ENCODE measurements at regions not wholly inside any gene's neighbourhood (a gene's known extent, or its start where the extent isn't known, plus 50 kb on each side); places are given as distances from the start of the nearest gene placed in this dataset.

DNA sequence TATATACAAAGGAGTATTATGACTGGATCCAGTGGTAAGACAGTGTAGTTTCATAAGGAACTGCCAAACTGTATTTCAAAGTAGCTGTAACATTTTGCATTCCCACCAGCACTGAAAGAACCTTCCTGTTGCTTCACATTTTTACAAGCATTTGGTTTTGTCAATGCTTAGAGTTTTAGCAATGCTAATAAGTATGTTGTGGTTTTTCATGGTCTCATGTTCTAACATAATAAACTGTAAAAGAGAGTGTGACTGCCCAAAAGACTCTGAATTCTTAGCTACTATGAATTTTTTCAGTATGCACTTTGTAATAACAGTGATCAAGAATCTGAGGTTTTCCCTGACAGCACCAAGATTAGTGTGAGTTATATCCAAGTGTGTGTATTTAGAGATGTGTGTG is 604.2 kb downstream of the XIRP2 start:
- DNase-seq, result no peak

DNA sequence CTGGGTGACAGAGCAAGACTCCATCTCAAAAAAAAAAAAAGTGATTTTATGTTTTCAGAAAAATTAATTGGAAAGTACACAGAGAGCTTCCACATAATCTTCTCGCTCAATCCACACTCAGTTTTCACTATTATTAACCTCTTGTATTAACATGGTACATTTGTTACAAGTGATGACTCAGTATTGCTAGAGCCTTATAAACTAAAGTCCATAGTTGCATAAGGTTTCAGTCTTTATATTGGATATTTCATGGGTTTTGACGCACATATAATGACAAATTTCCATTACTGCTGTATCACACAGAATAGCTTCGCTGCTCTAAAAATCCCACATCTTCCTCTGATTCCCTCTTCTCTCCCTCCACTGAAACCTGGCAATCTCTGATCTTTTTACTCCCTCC is 603.5 kb downstream of the XIRP2 start:
- no peak for DNase-seq

DNA sequence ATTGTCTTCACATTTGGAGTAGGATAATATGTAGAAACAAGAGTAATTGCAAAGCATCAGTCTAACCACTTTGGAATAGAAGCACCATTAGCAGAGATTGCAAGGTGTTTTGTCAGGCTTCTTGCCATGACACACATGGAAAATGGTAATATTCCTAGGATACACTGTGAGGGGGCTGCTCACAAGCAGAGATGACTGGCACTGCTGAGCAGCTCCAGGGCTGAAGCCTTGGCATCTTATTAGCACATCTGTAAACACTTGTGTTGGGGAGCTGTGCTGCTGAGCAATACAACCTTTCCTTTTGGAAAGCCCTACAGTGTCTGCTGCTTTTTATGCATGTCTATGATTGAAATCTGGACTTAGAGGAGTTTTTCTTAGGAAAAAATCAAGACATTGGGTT is 602.2 kb downstream of the XIRP2 start:
- DNase-seq, result no peak

DNA sequence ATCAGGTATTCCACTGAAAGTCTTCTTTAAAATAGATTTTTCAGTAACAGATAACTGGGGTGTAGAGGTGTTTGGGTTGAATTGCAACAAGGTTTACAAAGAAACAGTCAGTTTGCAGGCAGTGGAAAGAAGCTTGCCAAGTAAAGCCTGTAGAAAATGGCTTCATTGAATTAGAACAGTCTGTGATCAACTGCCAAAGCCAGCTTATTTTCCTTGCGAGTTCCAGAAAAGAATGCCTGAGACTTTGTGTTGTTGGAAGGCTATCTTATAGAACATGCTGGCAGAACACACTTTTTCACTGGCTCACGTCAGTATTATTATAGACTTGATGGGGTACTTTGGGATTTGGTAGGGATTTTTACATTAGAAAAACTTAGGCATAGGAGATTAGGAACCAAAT is 601.0 kb downstream of the XIRP2 start:
- peak; percentile 21 for DNase-seq

DNA sequence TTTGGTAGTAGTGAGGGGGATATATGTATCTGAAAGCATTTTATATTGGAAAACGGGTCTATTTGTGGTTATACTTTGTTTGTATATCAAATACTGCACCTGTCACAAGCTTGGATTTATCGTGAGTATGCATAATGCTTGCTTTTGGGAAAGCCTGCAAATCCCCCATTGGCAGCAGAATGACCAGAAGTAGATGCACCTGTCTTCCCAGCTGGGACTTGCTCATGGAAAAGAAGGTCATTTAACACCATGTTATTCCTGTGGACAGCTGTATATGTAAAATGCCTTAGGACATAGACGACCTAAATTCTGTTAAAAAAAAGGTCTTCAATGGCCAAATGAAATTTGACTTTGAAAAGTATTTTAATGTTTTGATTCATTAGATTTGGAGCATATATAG is 599.4 kb downstream of the XIRP2 start:
- DNase-seq, result peak; percentile 52

DNA sequence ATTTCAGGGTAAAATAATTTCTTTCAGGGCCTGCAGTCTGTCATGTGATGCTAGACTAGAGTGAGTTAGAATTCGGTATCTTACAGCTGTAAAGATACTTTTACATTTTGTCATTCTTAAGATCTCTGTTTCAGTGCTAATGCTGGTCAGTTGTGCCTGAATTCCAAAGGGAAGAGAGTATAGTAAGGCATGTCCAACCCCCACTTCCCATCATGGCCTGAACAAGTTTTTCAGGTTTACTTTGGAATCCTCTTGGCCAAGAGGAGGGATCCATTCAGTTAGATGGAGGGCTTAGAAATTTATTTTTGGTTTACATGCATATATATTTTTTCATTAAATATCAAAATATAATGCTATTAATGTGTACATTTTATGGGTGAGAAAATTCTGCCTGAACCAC is 596.6 kb downstream of the XIRP2 start:
- no peak for DNase-seq

DNA sequence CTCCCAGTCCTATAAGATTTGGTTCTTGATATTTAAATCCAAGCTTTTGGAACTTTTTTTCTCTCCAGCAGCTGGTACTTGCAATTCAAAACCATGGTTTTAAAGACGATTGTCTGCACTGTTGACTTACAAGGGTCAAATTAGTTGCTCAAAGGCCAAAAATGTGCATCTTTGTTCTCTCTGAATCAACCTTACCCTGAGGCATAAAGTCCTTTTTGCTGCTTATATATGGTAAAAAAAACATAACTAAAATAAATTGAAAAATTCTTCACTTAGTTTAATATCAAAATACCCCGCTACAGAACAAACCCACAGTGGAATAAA is 592.7 kb downstream of the XIRP2 start:
- DNase-seq, result no peak

DNA sequence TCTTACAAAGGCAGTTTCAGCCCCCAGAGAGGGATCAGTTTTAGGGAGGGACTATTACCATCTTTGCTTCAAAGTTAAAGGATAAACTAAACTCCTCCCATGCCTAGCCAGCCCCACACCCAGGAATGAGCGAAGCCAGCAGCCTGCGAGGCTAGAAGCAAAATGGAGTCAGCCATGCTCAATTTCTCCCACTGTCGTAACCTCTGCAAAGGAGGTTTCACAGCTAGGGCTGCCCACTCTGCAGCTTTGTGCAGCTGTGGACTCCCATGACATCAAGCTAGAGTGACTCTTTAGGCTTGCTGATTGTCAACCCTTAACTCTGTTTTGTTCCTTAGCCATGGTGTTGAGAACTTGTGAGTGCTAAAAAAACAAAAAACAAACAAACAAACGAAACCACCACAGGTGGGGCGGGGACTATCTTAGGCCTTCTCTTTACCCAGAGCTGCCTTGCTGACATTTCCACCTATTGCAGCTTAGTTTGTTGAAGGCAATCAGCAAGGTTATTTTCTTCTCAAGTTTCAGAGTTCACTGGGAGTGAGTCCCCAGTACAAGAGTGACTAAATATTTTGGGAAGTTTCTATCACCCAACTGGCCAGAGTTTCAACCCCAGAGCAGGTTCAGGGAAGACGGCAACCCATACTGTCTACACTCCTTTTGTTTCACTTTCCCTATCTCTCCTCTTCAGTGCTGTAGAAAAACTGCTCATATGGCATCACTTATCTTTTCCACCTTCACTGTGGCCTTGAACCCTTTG is 592.1 kb downstream of the XIRP2 start:
- DNase-seq, result no peak

DNA sequence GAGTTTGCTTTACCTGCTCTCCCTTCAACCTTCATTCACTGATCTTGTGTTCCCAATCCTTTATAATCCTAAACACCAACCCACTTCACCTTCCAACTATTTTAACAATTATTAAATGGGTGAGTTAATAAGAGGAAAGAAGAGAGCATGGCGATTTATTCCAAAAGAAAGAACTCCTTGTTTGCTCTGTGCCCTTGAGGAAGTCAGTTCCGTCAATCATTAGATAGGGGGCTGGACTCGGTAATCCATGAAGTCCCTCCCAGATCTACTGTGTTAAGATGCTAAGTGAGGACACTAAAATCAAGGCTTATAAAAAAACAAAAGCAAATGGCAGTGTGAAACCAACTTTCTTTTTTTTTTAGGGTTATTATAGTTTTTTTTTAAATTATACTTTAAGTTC is 589.9 kb downstream of the XIRP2 start:
- no peak for DNase-seq

DNA sequence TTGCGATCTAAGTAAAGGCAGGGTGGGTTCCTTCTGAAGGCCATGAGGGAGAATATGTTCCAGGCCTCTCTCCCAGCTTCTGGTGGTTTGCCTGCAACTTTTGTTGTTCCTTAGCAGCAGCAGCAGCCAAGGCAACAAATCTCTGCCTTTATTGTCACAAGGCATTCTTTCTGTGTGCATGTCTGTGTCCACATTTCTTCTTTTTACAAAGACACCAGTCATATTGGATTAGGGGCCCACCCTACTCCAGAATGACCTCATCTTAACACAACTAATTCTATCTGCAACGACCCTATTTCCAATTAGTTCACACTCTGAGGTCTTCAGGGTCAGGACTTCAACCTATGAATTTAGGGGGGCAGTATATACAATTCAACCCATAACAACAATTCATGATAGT is 587.5 kb downstream of the XIRP2 start:
- DNase-seq, result no peak

DNA sequence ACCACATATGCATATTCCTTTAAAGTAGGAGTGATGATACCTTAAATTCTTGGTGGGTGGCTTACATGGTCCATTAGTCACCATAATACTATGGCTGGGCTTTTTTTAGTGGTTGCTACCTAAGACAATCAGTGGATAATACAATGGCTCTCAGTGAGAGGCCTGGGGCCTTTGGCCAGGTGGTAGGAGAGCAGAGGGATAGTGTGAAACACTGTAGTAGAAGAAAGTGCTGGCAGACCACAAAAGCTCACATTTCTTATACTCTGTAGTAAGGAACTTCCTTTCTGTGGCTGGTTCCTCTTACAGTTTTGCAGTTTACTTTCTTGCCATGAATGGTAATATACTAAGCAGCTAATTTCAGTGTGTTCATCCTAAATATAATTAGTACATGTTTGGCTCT is 583.5 kb downstream of the XIRP2 start:
- no peak for DNase-seq

DNA sequence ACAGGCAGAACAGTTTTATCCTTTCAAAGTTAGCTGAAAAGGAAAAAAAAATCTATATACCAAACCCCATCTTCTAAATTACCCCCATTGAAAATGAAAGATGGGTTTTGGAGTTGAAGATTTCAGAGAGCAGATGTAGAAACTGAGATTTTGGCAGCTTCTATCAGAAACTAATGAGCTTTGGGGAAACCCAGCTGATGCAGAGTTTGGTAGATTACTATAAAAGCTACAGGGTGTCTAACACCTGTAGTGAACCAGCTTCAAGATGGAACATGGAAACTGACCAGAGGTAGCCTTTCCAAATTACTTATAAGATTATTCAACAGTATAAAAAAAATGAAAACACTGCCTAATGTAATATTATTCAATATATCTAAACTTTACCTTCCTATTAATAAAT is 583.1 kb downstream of the XIRP2 start:
- DNase-seq, result no peak

DNA sequence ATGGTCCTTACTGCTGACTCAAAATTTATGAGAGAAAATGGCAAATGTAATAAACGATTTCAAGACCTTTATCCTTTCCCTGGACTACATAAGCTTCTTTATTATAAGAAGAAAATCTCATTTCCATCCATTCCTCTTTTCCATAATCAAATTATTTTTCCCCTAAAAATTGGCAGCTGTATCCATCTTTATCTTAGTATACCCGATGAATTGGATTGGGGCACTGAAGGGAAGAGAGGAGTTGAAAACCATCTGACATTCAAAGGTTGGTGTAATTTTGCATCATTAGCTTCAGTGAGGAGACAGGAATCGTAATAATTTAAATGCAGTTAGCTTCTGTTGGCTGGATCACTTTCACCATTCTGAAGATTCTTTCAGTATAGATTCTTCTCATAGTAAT is 574.1 kb downstream of the XIRP2 start:
- DNase-seq, result no peak

DNA sequence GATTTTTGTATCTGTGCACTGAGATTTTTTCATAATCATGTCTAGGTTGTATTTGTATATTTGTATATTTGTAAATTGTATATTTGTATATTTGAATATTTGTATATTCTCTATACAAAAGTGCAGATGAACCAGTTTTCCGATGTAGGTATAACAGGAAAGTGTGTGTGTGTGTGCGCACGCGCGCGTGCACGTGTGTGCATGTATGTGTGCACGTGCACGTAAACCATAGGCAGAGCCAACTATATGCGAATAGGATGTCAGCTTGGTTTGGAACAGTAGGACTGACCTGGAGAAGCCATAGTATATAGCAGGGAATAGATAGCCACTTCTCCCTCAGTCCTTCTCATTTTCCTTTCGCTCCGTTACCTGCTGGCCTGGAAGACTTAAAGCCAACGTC is 565.8 kb downstream of the XIRP2 start:
- DNase-seq, result no peak

DNA sequence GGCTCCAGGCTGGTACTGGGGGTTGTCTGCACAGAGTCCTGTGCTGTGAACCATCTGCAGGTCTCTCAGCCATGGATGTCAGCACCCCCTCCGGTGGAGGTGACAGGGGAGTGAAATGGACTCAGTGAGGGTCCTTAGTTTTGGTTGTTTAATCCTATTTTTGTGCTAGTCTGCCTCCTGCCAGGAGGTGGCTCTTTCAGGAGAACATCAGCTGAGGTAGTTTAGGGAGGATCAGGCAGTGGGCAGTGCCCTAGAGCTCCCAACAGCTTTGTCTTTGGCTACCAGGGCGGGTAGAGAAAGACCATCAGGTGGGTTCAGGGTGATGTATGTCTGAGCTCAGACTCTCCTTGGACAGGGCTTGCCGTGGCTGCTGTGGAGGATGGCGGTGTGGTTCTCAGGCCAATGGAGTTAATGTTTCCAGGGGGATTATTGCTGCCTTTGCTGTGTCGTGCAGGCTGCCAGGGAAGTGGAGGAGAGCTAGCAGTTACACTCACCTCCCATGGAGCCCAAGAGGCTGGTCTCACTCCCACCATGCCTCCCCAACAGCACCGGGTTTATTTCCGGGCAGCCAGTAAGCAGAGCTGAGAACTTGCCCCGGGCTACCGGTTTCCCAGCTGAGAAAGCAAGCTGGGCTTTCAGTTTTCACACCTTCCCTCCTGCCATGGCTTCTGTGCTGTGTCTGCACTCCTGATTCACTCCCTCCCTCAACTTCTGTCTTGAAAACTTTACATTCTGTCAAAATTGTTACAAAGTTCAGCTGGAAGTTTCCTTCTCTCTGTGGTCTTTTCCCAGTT is 563.4 kb downstream of the XIRP2 start:
- no peak for DNase-seq

DNA sequence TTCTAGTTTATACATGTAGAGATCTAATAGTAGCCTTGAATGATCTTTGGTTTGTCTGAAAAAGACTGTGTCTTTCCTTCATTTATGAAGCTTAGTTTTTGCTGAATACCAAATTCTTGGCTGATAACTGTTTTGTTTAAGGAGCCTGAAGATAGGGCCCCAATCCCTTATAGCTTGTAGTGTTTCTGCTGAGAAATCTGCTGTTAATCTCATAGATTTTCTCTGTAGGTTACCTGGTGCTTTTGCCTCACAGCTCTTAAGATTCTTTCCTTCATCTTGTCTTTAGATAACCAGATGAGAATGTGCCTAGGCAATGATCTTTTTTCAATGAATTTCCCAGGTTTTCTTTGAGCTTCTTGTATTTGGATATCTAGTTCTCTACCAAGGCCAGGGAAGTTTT is 562.1 kb downstream of the XIRP2 start:
- DNase-seq, result no peak

DNA sequence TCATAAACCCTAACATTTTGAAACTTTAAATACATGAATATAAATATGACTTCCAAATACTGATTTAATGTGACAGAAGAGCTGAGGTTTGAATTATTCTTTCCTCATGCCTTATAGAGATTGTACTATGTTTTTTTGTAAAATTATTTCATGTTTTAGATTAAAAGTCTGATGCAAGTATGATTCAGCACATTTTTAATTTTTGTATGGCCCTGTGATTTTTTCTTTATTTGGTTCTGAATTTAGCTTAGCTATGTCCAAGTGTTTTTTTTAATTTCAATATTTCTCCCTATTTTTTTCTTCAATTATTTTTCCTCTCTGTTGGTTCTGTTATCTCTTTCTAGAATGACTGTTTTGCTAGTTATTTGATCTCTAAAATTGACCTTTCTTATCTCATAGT is 552.1 kb downstream of the XIRP2 start:
- no peak for DNase-seq

DNA sequence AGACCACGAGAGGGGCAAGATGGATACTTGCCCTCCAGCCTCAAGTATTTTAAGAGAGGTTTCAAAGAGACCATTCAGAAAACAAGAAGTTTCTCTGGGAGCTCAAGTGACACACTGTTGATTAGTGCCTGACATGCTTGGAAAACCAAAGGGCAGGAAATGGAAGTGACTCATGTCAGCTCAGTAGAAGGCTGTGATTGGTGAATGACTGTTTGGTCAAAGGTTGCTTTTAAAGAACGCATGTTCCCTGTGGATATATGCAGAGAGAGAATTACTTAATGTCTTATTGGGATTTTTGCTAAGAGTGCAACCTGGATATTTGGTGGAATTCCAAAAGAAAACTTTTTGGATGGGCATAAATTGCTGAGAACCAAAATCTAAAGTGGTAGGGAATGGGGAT is 549.9 kb downstream of the XIRP2 start:
- no peak for DNase-seq

DNA sequence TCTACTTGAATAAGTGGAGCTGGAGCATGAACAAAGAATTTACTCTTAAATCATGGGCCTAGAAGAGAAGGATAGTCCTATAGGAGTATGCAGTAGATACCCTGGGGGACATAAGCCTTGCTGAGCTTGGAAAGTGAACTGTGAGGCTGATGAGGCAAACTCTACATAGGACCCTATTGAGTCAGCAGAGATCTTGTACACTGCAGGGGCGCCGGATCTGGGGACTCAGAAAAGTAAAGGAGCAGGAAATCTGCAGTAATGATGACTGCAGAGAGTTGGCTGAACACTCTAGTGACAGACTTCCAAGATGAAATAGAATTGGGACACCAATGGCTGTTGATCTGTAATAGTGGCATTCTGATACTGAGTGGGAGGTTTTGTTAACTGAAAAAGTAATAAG is 543.7 kb downstream of the XIRP2 start:
- no peak for DNase-seq

DNA sequence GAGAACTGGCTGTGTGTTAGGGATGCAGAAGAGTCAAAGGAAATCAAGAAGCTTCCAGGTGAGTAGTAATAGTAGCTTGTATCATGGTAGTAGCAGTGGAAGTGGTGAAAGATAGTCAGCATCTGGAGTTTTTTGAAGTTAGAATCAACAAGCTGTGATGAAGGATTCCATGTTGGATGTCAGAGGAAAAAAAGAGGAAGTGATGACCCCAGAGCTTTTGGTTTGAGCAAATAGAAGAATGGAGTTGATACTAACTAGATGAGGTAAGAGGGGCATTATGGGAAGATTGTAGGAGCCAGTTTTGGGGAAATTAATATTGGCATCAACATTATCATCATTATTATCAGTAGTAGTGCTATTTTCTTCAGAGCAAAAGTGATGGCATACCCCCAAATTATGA is 542.2 kb downstream of the XIRP2 start:
- DNase-seq, result no peak

DNA sequence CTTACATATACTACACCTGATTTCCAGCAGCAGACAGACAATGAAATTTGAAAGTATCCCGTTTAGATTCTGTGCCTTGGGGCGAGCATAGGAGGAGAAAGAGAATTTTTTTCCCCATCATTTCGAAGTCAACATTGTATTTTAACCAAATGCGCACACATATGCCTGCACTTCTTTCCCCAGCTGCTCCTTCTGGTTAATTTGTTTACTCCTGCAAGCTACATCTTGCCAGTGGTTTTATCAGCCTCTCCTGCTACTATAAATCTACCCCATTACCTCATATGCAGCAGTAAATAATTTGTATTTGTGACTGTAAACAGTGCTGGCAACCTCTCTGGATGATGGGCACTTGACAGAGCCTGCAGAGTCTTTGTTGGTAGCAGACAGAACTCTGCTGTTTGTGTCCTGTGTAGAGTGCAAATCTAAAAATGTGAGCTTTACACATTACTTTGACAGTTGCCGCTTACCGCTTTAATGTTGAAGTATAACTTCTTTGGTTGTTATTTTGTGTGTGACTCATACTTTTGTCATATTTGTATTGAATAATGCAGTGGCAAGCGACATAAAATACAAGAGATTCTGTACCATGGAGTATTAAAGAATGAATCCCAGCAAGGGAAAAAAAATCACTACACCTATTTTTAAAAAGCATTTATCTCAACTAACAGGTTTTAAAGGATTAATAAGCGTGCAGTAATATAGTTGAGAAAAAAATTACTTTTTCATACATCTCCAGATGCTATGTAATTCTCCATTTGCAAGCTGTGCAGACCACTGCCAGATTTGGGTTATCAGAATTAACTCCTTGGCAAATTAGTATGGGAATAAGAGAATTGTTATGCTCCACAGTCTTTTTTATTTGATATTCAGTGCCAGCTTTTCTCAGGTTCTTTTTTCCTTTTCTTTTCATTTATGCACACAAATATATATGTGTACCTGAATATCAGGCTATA is 536.8 kb downstream of the XIRP2 start:
- no peak for DNase-seq

DNA sequence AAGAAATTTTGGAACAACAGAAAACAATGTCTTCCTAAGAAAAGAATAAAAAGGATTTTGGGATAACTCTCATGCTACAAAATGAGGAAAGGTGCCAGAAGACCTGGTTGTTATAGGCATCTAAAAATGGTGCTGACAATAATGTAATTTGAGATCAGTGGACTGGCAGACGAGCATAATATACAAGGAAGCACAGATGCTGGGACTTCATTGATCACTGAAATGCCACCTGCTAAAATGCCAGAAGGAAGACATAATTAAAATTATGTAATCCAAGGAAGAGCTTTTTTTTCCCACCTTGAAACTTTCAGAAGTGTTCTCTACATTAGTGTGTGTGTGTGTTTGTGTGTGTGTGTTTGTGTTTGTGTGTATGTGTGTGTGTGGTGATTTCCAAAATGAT is 535.9 kb downstream of the XIRP2 start:
- DNase-seq, result no peak

DNA sequence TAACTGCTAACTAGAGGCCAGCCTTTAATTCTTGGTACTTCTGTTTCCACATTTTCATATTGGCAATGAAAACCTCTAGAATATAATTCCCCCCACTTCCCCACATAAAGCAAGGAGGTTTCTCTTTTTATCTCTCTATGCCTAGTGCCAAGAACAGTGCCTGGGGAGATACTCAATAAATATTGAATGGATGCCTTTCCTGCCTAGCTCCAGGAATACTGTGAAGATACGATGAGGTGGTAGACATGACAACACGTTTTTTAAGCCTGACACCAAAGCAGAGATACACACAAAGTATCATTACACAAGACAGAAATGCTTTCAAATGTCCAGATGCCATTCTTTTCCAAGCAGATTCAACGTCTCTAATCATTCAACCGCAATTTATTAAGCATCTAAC is 535.5 kb downstream of the XIRP2 start:
- no peak for DNase-seq

DNA sequence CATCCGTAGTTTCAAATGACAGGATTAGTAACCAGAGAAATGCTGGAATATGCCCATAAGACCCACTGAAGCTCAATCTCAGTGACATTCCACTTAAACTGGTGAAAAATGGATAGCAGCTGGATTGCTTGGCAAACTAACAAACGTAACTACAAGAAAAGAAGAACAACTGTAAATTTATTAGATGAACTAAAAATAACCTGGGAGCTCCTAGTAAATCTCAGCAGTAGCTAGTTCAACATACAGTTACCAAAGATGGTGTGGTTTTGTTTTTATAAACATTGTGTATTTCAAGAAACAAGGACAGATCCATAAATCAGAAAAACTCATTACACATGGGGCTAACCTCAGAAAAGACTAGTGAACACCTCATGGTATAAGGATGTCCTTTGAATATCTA is 531.9 kb downstream of the XIRP2 start:
- no peak for DNase-seq

Measured in right hindlimb (tissue), 1 donor.